ENCODE measurements at regions not wholly inside any gene's neighbourhood (a gene's known extent, or its start where the extent isn't known, plus 50 kb on each side); places are given as distances from the start of the nearest gene placed in this dataset.

DNA sequence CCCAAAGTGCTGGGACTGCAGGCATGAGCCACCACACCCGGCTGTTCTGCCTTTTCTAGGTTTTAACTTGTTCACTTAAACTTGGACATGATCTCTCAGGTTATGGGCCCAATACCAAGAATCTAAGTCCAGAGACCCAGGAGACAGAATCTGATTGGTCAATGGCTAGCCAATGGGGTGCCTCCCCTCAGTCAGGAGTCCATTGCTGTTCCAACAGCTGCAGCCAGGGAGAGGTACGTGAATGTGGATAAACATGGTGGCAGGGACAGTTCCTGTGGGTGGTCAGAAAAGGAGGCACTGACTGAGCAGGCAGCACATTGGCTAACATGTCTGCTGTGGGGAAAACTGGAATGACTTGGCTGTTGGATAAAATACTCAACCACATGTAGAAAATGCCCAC is 140.3 kb downstream of the RPLP1 start:
- Histone ChIP-seq H3K9ac (ENCODE audit: low read depth, low read length) (no peak overlapping the region), H3K36me3 (ENCODE audit: insufficient read depth, low read length) (no peaks in the 10 kb centered on the region), H3K4me3 (ENCODE audit: low read depth in 1 of 2, low read length in 2 of 2) (no peak overlapping the region), H3K27me3 (ENCODE audit: insufficient read depth, low read length, poor library complexity) (no peaks in the 10 kb centered on the region), H3K27ac (ENCODE audit: low read length) (no peak overlapping the region), H3K4me1 (ENCODE audit: insufficient read depth, low read length) (no peaks in the 10 kb centered on the region), H3K79me2 (ENCODE audit: insufficient read depth, low read length) (no peaks in the 10 kb centered on the region), H2AFZ (ENCODE audit: low read depth, low read length) (no peak overlapping the region), H3K9me3 (ENCODE audit: insufficient read depth, low read length, severe bottlenecking) (no peaks in the 10 kb centered on the region), H3K4me2 (ENCODE audit: insufficient read depth, low read length) (no peak overlapping the region), H4K20me1 (ENCODE audit: insufficient read depth, low read length) (no peaks in the 10 kb centered on the region)
- ATAC-seq (ENCODE audit: insufficient read depth, low read depth) (no peak), DNase-seq (no peak)
- no peak for TF ChIP-seq EZH2 (IDR thresholded peaks at IDR 0.05; ENCODE audit: borderline replicate concordance, low read depth, low read length, severe bottlenecking)
- TF ChIP-seq, protein P1, sequence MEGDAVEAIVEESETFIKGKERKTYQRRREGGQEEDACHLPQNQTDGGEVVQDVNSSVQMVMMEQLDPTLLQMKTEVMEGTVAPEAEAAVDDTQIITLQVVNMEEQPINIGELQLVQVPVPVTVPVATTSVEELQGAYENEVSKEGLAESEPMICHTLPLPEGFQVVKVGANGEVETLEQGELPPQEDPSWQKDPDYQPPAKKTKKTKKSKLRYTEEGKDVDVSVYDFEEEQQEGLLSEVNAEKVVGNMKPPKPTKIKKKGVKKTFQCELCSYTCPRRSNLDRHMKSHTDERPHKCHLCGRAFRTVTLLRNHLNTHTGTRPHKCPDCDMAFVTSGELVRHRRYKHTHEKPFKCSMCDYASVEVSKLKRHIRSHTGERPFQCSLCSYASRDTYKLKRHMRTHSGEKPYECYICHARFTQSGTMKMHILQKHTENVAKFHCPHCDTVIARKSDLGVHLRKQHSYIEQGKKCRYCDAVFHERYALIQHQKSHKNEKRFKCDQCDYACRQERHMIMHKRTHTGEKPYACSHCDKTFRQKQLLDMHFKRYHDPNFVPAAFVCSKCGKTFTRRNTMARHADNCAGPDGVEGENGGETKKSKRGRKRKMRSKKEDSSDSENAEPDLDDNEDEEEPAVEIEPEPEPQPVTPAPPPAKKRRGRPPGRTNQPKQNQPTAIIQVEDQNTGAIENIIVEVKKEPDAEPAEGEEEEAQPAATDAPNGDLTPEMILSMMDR (IDR thresholded peaks at IDR 0.05; ENCODE audit: borderline replicate concordance, extremely low read depth, low read length, poor library complexity, severe bottlenecking) = no peak

DNA sequence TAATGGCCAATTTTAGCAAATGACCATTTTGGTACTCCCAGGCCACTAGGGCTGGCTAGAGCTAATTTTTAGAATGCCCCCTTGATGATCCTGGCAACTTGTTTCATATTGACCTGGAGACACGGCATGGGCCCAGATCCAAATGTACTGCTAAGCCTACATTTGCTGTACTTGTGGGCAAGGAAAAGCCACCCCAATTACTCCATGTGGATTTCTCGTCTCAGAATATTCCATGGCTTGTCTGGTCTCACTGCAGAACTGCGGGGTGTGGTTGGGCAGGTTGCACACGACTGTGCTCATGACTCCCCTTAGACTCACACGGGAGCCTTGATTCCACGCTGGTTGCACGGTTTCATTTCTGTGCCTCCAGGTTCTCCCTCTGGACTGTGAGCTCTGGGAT is 140.9 kb downstream of the RPLP1 start:
- Histone ChIP-seq H3K79me2 (ENCODE audit: insufficient read depth, low read length) (no peaks in the 10 kb centered on the region), H3K27me3 (ENCODE audit: insufficient read depth, low read length, poor library complexity) (no peaks in the 10 kb centered on the region), H3K4me3 (ENCODE audit: low read depth in 1 of 2, low read length in 2 of 2) (no peak overlapping the region), H3K9ac (ENCODE audit: low read depth, low read length) (no peak overlapping the region), H4K20me1 (ENCODE audit: insufficient read depth, low read length) (no peaks in the 10 kb centered on the region), H3K9me3 (ENCODE audit: insufficient read depth, low read length, severe bottlenecking) (no peaks in the 10 kb centered on the region), H3K36me3 (ENCODE audit: insufficient read depth, low read length) (no peaks in the 10 kb centered on the region), H2AFZ (ENCODE audit: low read depth, low read length) (no peak overlapping the region), H3K4me2 (ENCODE audit: insufficient read depth, low read length) (no peak overlapping the region), H3K4me1 (ENCODE audit: insufficient read depth, low read length) (no peaks in the 10 kb centered on the region), H3K27ac (ENCODE audit: low read length) (no peak overlapping the region)
- no peak for ATAC-seq (ENCODE audit: insufficient read depth, low read depth)
- TF ChIP-seq, protein P1 (IDR thresholded peaks at IDR 0.05; ENCODE audit: borderline replicate concordance, extremely low read depth, low read length, poor library complexity, severe bottlenecking) = no peak
- no peak for TF ChIP-seq EZH2 (IDR thresholded peaks at IDR 0.05; ENCODE audit: borderline replicate concordance, low read depth, low read length, severe bottlenecking)
- DNase-seq = no peak

DNA sequence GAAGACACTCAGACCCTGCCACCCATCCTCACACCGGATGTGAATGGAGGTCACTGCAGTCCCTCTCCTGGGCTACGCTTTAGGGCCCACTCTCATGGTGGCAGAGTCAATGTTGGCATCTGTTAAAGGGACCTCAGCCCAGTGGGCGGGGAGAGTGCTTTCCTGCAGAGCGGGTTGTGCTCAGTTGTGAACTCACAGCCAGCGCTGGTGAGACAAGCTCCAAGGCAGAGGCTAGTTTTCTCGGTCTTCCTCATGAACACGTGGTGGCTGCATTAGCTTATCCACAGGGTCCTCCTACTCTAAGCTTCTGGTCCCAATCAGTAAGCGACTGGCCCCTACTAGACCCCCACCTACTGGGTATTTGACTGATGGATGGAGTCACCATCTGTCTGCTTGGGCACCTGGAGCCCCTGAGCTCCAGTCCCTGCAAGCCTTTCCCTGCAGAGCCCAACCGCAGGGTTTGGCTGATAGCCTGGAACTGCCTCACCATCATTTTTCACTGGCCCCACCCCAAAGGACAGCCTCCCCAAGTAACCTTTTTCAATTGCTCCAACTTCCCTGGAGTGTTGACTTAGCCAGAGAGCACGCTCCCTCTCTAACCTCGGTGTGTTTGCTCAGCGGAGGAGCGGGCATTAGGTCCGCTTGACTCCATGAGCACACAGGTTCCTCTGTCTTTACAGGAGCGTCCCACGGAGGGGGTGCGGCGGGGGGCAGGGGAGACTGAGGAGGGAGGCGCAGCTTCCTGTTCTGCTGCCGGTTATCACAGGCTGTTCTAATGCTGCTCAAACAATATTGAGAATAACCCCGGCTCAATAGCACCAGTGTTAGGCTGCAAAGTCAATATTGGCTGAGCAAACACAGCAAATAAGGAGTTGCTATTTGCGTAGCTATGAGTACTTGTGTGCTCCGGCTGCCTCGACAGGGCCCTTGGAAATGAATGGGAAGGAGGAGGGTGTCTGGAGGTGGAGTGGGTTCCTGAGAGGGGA is 141.7 kb downstream of the RPLP1 start:
- no peak overlapping the region for H3K27ac ChIP-seq (ENCODE audit: low read length)
- no peak overlapping the region for H3K9ac ChIP-seq (ENCODE audit: low read depth, low read length)
- H3K4me3 ChIP-seq (ENCODE audit: low read depth in 1 of 2, low read length in 2 of 2) = no peak overlapping the region
- ATAC-seq (ENCODE audit: insufficient read depth, low read depth) (no peak), DNase-seq (no peak)
- H3K36me3 ChIP-seq (ENCODE audit: insufficient read depth, low read length) = no peaks in the 10 kb centered on the region
- H4K20me1 ChIP-seq (ENCODE audit: insufficient read depth, low read length) = no peaks in the 10 kb centered on the region
- no peaks in the 10 kb centered on the region for H3K27me3 ChIP-seq (ENCODE audit: insufficient read depth, low read length, poor library complexity)
- no peaks in the 10 kb centered on the region for H3K79me2 ChIP-seq (ENCODE audit: insufficient read depth, low read length)
- H3K4me2 ChIP-seq (ENCODE audit: insufficient read depth, low read length) = no peak overlapping the region
- no peak overlapping the region for H2AFZ ChIP-seq (ENCODE audit: low read depth, low read length)
- no peaks in the 10 kb centered on the region for H3K4me1 ChIP-seq (ENCODE audit: insufficient read depth, low read length)
- TF ChIP-seq, protein P1 (IDR thresholded peaks at IDR 0.05; ENCODE audit: borderline replicate concordance, extremely low read depth, low read length, poor library complexity, severe bottlenecking) = no peak
- TF ChIP-seq EZH2 (IDR thresholded peaks at IDR 0.05; ENCODE audit: borderline replicate concordance, low read depth, low read length, severe bottlenecking) = no peak
- H3K9me3 ChIP-seq (ENCODE audit: insufficient read depth, low read length, severe bottlenecking) = no peaks in the 10 kb centered on the region
